Retinal pigment epithelial cell (primary cell): ENCODE measurements at regions not wholly inside any gene's neighbourhood (a gene's known extent, or its start where the extent isn't known, plus 50 kb on each side); places are given as distances from the start of the nearest gene placed in this dataset.
A peak's percentile ranks its signal among the peaks of the same experiment; 100 is the strongest.

Source experiments
- DNase-seq: peaks from one replicate; pipeline ENCODE4 v3.0.0-alpha.2; 2010; ENCODE audit warnings: low read depth
- H3K4me3 ChIP-seq: 2 replicates; pipeline ENCODE4 v1.5.1; 2011; ENCODE audit warnings: mild to moderate bottlenecking, low read length, control low read depth, moderate library complexity
- TF ChIP-seq, protein P1 (sequence below): conservative IDR thresholded peaks from 2 replicates; pipeline ENCODE4 v1.5.1; 2011; ENCODE audit warnings: low read depth, low read length, control low read depth, inconsistent platforms

DNA sequence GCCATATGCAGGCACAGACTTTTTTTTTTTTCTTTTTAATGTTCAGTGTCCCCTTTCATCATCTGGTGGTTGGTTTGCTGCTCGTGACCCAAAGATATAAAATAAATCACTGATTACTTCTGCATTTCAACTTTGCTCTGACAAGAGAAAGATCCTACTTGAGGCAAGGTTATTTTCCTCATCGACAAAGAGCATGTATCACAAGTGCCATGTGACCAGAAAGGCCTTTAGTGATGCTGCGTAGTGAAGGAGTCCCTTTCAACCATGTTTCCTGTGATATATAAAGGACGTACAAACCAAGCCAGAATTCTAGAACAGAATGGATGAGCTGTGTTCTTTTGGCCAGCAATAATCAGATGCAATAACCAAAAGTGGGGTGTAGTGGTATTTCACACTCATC is 323.4 kb upstream of the PSMD7 start:
- no peak for DNase-seq
- TF ChIP-seq, protein P1, sequence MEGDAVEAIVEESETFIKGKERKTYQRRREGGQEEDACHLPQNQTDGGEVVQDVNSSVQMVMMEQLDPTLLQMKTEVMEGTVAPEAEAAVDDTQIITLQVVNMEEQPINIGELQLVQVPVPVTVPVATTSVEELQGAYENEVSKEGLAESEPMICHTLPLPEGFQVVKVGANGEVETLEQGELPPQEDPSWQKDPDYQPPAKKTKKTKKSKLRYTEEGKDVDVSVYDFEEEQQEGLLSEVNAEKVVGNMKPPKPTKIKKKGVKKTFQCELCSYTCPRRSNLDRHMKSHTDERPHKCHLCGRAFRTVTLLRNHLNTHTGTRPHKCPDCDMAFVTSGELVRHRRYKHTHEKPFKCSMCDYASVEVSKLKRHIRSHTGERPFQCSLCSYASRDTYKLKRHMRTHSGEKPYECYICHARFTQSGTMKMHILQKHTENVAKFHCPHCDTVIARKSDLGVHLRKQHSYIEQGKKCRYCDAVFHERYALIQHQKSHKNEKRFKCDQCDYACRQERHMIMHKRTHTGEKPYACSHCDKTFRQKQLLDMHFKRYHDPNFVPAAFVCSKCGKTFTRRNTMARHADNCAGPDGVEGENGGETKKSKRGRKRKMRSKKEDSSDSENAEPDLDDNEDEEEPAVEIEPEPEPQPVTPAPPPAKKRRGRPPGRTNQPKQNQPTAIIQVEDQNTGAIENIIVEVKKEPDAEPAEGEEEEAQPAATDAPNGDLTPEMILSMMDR: no peak
- H3K4me3 ChIP-seq: no peak overlapping the region

DNA sequence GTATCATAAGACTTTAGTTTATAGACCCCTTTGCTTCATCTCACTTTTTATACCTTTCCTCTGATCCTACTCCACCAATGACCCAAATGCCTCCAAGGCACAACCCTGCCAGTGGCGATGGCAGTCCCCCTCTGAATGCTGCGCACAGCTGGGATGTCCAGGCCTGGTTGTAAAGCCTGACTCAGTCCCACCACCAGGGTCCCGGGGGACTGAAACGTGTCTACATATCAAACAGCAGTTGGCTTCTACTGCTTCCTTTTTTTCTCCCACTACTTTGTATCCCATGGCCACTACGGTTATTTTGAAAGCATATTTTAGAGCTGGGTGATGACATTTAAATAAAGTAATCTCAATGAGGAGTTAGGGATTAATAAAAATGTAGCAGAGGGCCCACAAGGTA is 329.8 kb upstream of the PSMD7 start:
- no peak overlapping the region for H3K4me3 ChIP-seq
- TF ChIP-seq, protein P1: no peak
- DNase-seq: no peak

DNA sequence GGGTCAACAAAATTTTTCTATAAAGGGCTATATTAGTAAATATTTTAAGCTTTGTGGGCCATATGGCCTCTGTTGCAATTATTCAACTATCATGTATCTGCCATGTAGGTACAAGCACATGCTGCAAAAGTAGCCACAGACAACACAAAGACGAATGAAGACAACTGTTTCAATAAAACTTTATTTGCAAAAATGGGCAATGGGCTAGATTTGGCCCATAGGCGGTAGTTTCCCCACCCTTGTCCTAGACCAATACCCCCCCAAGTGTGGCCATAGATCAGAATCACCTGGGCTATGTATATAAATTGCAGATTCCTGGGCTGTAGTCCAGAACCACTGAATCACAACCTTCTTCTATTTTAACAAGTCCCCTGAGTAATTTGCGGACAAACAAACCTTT is 331.0 kb upstream of the PSMD7 start:
- no peak for DNase-seq
- no peak overlapping the region for H3K4me3 ChIP-seq
- TF ChIP-seq, protein P1: no peak

DNA sequence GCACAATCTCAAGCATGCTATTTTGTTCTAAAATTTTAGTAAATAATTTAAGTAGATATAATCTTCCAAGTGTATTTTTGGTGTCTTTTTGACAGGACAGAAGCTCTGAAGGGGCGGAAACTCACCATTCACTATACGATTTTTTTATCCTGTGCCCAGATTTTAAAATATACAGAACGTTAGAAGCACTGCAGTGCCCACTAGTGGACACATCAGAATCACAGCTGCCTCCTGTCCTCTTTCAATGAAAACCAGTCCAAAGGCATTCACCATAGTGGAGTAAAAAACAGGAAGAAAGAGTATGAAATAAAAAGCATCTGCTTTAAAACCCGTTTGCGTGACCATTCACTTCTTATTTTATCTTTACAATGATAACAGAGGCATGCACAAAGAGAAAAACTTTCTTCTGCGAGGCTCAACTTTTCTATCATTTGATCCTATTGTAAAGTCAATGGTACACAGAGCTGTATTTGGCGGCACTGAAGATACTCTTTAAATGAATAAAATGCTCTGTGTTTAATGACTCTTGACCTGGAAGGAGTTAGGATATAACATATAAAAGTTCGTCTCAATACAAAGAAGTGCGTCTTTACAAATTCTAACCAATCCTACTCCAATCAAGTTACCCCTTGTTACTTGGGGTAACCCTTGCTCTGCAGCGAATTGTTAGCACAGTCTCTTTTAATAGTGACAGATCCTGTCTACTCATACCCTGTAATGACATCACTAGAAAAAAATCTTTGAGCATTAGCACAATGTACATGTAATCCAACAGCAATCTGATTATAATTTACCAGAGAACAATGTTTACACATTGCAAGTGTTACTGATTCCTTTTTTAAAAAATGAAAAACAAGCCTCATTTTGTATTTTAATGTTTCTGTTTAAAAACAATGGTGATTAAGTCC is 339.8 kb upstream of the PSMD7 start:
- DNase-seq: peak; percentile 4
- H3K4me3 ChIP-seq: no peak overlapping the region
- TF ChIP-seq, protein P1: peak; percentile 91

DNA sequence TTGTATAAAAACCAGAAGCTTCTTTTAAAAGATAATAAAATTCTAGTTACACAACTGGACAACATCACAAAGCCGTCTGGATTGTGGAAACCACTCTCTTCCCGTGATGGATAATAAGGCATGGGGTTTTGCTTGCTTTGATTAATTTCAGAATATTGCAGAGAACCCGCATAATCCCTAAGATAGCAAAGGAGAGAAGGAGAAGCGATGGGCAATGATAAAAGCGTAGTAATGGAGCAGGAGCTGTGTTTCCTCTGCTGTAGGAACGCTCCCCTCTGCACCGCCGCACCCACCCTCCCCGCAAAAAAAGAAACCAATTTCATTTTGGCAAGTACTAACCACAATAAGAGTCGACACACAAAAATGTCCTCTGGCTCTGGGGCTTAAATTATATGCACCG is 340.9 kb upstream of the PSMD7 start:
- no peak for DNase-seq
- H3K4me3 ChIP-seq: no peak overlapping the region
- TF ChIP-seq, protein P1: no peak

DNA sequence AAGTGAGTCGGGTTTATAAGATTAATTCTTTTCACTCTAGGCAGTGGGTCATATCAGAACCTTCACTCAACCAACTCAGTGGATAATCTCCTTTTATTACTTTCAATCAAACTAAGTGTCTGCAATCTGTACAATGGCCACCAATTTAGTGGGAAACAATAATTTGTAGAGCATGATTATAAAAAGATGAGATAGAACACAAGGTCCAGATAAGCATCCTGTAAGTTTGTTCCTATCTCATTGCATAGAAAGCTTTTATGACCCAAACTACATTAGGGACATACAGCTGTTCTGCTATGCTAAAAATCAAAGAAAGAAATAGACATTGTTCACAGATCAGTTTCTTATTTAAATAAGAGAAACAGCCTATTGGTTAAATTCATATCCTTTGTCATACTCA is 341.4 kb upstream of the PSMD7 start:
- H3K4me3 ChIP-seq: no peak overlapping the region
- TF ChIP-seq, protein P1: no peak
- DNase-seq: no peak

DNA sequence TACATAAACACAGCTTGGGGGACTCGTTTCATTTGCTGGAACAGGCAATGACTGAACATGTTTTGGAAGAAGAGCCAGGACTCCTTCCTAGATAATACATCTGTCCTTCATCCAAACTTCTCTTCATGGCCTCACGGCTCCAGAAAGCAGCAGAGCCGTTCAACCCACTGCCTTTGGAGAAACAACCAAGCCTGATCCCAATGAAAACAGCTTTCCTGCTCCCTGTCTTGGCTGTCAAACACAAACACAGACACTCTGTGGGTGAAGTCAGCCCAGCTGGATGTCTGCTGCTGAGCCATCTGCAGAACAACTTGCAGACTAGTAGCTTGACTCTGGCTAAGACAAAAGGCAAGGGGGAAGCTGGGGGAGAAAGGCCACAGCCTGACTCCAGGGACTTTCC is 345.1 kb upstream of the PSMD7 start:
- no peak overlapping the region for H3K4me3 ChIP-seq
- DNase-seq: no peak
- TF ChIP-seq, protein P1: no peak
